Ascending aorta (tissue), 2 donors: ENCODE measurements at regions not wholly inside any gene's neighbourhood (a gene's known extent, or its start where the extent isn't known, plus 50 kb on each side); places are given as distances from the start of the nearest gene placed in this dataset.

Experiments used
- DNase-seq, 2 donors: peaks; one replicate each; pipeline ENCODE4 v3.0.0-alpha.2; 2019; ENCODE audit warnings: low spot score in 2 of 2
- H3K27ac ChIP-seq, 2 donors: fragments of 200-600 bp; sonication (generic); one replicate each; pipeline ENCODE4 v1.5.1; 2016 to 2017; ENCODE audit warnings: mild to moderate bottlenecking in 1 of 2
- H3K27me3 ChIP-seq: fragments of 200-600 bp; sonication (generic); one replicate; pipeline ENCODE4 v1.5.1; 2017
- H3K36me3 ChIP-seq, 2 donors: fragments of 200-600 bp; sonication (generic); one replicate each; pipeline ENCODE4 v1.5.1; 2016
- H3K4me1 ChIP-seq, 2 donors: fragments of 200-600 bp; sonication (generic); one replicate each; pipeline ENCODE4 v1.5.1; 2016 to 2017; ENCODE audit warnings: mild to moderate bottlenecking in 1 of 2
- H3K4me3 ChIP-seq, 2 donors: fragments of 200-600 bp; sonication (generic); one replicate each; pipeline ENCODE4 v1.5.1; 2016 to 2017; ENCODE audit warnings: mild to moderate bottlenecking in 1 of 2
- H3K9me3 ChIP-seq, 2 donors: fragments of 200-600 bp; sonication (generic); one replicate each; pipeline ENCODE4 v1.5.1; 2016
- CTCF ChIP-seq, 3 experiments: fragments of 200-600 bp in 2 of 3; fragments of 450-650 bp in 1 of 3; sonication (generic) in 2 of 3; IDR thresholded peaks; one replicate each; pipeline ENCODE4 v1.5.1; 2016 to 2019; ENCODE audit warnings: antibody characterized with exemption in 3 of 3, mild to moderate bottlenecking in 1 of 3, moderate library complexity in 1 of 3
- intact Hi-C: fragments of 100-400 bp; cut with DNase I; formaldehyde crosslinking; loops from one replicate; pipeline ENCODE4 v1.15.1; 2023

GRCh38 chr2:205929246-205929942 lies 156.6 kb downstream of the INO80D start:
- TF ChIP-seq CTCF (IDR thresholded peaks at IDR 0.05): no peak
- peaks cover 0 to 6% of the 10 kb centered on the region in 2 donors for H3K4me1 ChIP-seq
- no peak for DNase-seq
- no peaks in the 10 kb centered on the region for H3K27me3 ChIP-seq
- no peak overlapping the region for H3K27ac ChIP-seq
- intact Hi-C loops: no loop called here
- no peaks in the 10 kb centered on the region for H3K36me3 ChIP-seq
- H3K4me3 ChIP-seq: no peak overlapping the region
- H3K9me3 ChIP-seq: no peaks in the 10 kb centered on the region

GRCh38 chr2:205925373-205926337 lies 160.3 kb downstream of the INO80D start:
- DNase-seq: peak in 1 of 2 donors; percentile 72
- intact Hi-C loops: loop anchor here (2.0 kb wide), 1 partner anchor 159 kb away; no protein-coding TSS in a partner anchor
- peaks cover 0 to 6% of the 10 kb centered on the region in 2 donors for H3K4me1 ChIP-seq
- no peaks in the 10 kb centered on the region for H3K27me3 ChIP-seq
- H3K9me3 ChIP-seq: no peaks in the 10 kb centered on the region
- no peak overlapping the region for H3K27ac ChIP-seq
- TF ChIP-seq CTCF (IDR thresholded peaks at IDR 0.05): peak; percentile 89 to 94 (median 93)
- H3K36me3 ChIP-seq: no peaks in the 10 kb centered on the region
- H3K4me3 ChIP-seq: peak overlapping the region; percentile 26 to 32

- no peak for DNase-seq
- TF ChIP-seq CTCF (IDR thresholded peaks at IDR 0.05): no peak
- H3K36me3 ChIP-seq: no peaks in the 10 kb centered on the region
- H3K9me3 ChIP-seq: no peaks in the 10 kb centered on the region
- intact Hi-C loops: no loop called here
- no peak overlapping the region for H3K4me3 ChIP-seq
- H3K27ac ChIP-seq: no peak overlapping the region
- H3K4me1 ChIP-seq: peaks cover 0 to 6% of the 10 kb centered on the region in 2 donors
- H3K27me3 ChIP-seq: no peaks in the 10 kb centered on the region
Observed at GRCh38 chr2:205924676-205925075, 161.3 kb downstream of the INO80D start.

GRCh38 chr2:205915130-205915524 lies 170.8 kb downstream of the INO80D start:
- Histone ChIP-seq H3K27ac (no peak overlapping the region), H3K4me1 (no peaks in the 10 kb centered on the region), H3K4me3 (no peak overlapping the region), H3K27me3 (no peaks in the 10 kb centered on the region), H3K36me3 (no peaks in the 10 kb centered on the region), H3K9me3 (no peaks in the 10 kb centered on the region)
- intact Hi-C loops: no loop called here
- TF ChIP-seq CTCF (IDR thresholded peaks at IDR 0.05): no peak
- DNase-seq: no peak

- H3K27ac ChIP-seq: no peak overlapping the region
- no peak for TF ChIP-seq CTCF (IDR thresholded peaks at IDR 0.05)
- no peak overlapping the region for H3K4me3 ChIP-seq
- H3K9me3 ChIP-seq: no peaks in the 10 kb centered on the region
- no peak for DNase-seq
- no peaks in the 10 kb centered on the region for H3K36me3 ChIP-seq
- H3K4me1 ChIP-seq: no peaks in the 10 kb centered on the region
- no peaks in the 10 kb centered on the region for H3K27me3 ChIP-seq
- intact Hi-C loops: no loop called here
Observed at GRCh38 chr2:205914213-205915129, 171.5 kb downstream of the INO80D start.
